GM23338 (cell line): ENCODE measurements at regions not wholly inside any gene's neighbourhood (a gene's known extent, or its start where the extent isn't known, plus 50 kb on each side); places are given as distances from the start of the nearest gene placed in this dataset.

Source experiments
- ATAC-seq: fragments of 200-7000 bp; cut with Tn5 transposase; 3 replicates; pipeline ENCODE4 v1.9.1; 2020
- DNase-seq: peaks from one replicate; pipeline ENCODE4 v3.0.0-alpha.2; 2015; ENCODE audit warnings: low spot score
- H2AFZ ChIP-seq: fragments of 200-600 bp; sonication (generic); 2 replicates; pipeline ENCODE4 v1.8.0; 2016; ENCODE audit warnings: antibody characterized with exemption, mild to moderate bottlenecking, moderate library complexity
- H3F3A ChIP-seq: fragments of 200-600 bp; sonication (generic); replicated peaks from 2 replicates; pipeline ENCODE4 v1.8.0; 2017; ENCODE audit warnings: antibody characterized with exemption, mixed run types, low read depth
- H3K27ac ChIP-seq: fragments of 200-600 bp; sonication (generic); 2 replicates; pipeline ENCODE4 v1.6.1; 2016; ENCODE audit warnings: low read depth
- H3K27me3 ChIP-seq: fragments of 200-600 bp; sonication (generic); 2 replicates; pipeline ENCODE4 v1.8.0; 2016; ENCODE audit warnings: mild to moderate bottlenecking, mixed run types, moderate library complexity; ENCODE audit not compliant: insufficient read depth
- H3K36me3 ChIP-seq: fragments of 200-600 bp; sonication (generic); 2 replicates; pipeline ENCODE4 v1.8.0; 2016; ENCODE audit warnings: mild to moderate bottlenecking; ENCODE audit not compliant: insufficient read depth
- H3K4me1 ChIP-seq: fragments of 200-600 bp; sonication (generic); 2 replicates; pipeline ENCODE4 v1.8.0; 2016; ENCODE audit warnings: mild to moderate bottlenecking, moderate library complexity; ENCODE audit not compliant: insufficient read depth
- H3K4me2 ChIP-seq: fragments of 200-600 bp; sonication (generic); 2 replicates; pipeline ENCODE4 v1.7.1; 2017; ENCODE audit warnings: mixed run types
- H3K4me3 ChIP-seq: fragments of 200-600 bp; sonication (generic); 2 replicates; pipeline ENCODE4 v1.6.1; 2016; ENCODE audit warnings: mixed run types
- H3K79me2 ChIP-seq: fragments of 200-600 bp; sonication (generic); replicated peaks from 2 replicates; pipeline ENCODE4 v1.8.0; 2017; ENCODE audit warnings: mild to moderate bottlenecking; ENCODE audit not compliant: insufficient read depth
- H3K9me2 ChIP-seq: fragments of 200-600 bp; sonication (generic); 2 replicates; pipeline ENCODE4 v1.8.0; 2017; ENCODE audit not compliant: insufficient read depth
- H4K20me1 ChIP-seq: fragments of 200-600 bp; sonication (generic); replicated peaks from 2 replicates; pipeline ENCODE4 v1.8.0; 2017; ENCODE audit warnings: mild to moderate bottlenecking; ENCODE audit not compliant: insufficient read depth
- H3K27ac Mint-ChIP-seq: 2 replicates; pipeline ENCODE4 v1.8.0; 2020; ENCODE audit warnings: inconsistent platforms, mild to moderate bottlenecking, moderate library complexity, mixed read lengths
- H3K27me3 Mint-ChIP-seq: 3 replicates; pipeline ENCODE4 v1.8.0; 2022; ENCODE audit warnings: low read depth, mild to moderate bottlenecking, moderate library complexity, mixed read lengths, inconsistent platforms; ENCODE audit not compliant: insufficient read depth, poor library complexity
- H3K36me3 Mint-ChIP-seq: 3 replicates; pipeline ENCODE4 v1.8.0; 2021; ENCODE audit warnings: low read depth, mild to moderate bottlenecking, inconsistent platforms, moderate library complexity, mixed read lengths
- H3K4me1 Mint-ChIP-seq: 3 replicates; pipeline ENCODE4 v1.8.0; 2020; ENCODE audit warnings: mild to moderate bottlenecking, inconsistent platforms, mixed read lengths
- H3K4me3 Mint-ChIP-seq: 3 replicates; pipeline ENCODE4 v1.8.0; 2021; ENCODE audit warnings: moderate library complexity, mild to moderate bottlenecking, inconsistent platforms, mixed read lengths
- H3K9me3 Mint-ChIP-seq: 3 replicates; pipeline ENCODE4 v1.8.0; 2020; ENCODE audit warnings: moderate library complexity, mild to moderate bottlenecking, inconsistent platforms, mixed read lengths
- CREB1 ChIP-seq: fragments of 250-450 bp; sonication (Bioruptor Pico); IDR thresholded peaks from 2 replicates; pipeline ENCODE4 v1.5.0; 2020; ENCODE audit warnings: low read depth, mild to moderate bottlenecking, moderate library complexity
- CTCF ChIP-seq, 2 experiments: fragments of 200-600 bp in 1 of 2; sonication (generic) in 1 of 2; conservative IDR thresholded peaks; 2 replicates each; pipeline versions ENCODE4 v1.5.1 to v1.6.1; 2016 to 2017; ENCODE audit warnings: antibody characterized with exemption in 2 of 2, low read depth in 2 of 2, mild to moderate bottlenecking in 2 of 2, moderate library complexity in 1 of 2
- ETS1 ChIP-seq: IDR thresholded peaks from 2 replicates; pipeline ENCODE4 v1.6.1; 2016; ENCODE audit warnings: antibody characterized with exemption
- EZH2 ChIP-seq: fragments of 200-600 bp; sonication (generic); IDR thresholded peaks from one replicate; pipeline ENCODE4 v1.8.0; 2017; ENCODE audit warnings: antibody characterized with exemption, mild to moderate bottlenecking, low read depth; ENCODE audit not compliant: unreplicated experiment
- EZH2phosphoT487 ChIP-seq: fragments of 200-600 bp; sonication (generic); IDR thresholded peaks from one replicate; pipeline ENCODE4 v1.8.1; 2018; ENCODE audit warnings: antibody characterized with exemption; ENCODE audit not compliant: unreplicated experiment
- JUNB ChIP-seq: IDR thresholded peaks from one replicate; pipeline ENCODE4 v1.6.1; 2016; ENCODE audit warnings: antibody characterized with exemption; ENCODE audit not compliant: unreplicated experiment
- NANOG ChIP-seq: IDR thresholded peaks from 2 replicates; pipeline ENCODE4 v1.6.1; 2016; ENCODE audit warnings: antibody characterized with exemption, borderline replicate concordance
- REST ChIP-seq: IDR thresholded peaks from one replicate; pipeline ENCODE4 v1.6.1; 2018; ENCODE audit warnings: antibody characterized with exemption; ENCODE audit not compliant: unreplicated experiment
- STAT1 ChIP-seq: IDR thresholded peaks from one replicate; pipeline ENCODE4 v1.6.1; 2016; ENCODE audit warnings: antibody characterized with exemption; ENCODE audit not compliant: unreplicated experiment
- ZNF114 ChIP-seq: fragments of 250-450 bp; sonication (Bioruptor Pico); IDR thresholded peaks from 2 replicates; pipeline ENCODE4 v1.5.0; 2020; ENCODE audit warnings: mild to moderate bottlenecking, moderate library complexity
- ZNF331 ChIP-seq: fragments of 250-450 bp; sonication (Bioruptor Pico); IDR thresholded peaks from 2 replicates; pipeline ENCODE4 v1.5.0; 2020; ENCODE audit warnings: low read depth, mild to moderate bottlenecking, moderate library complexity

- Histone ChIP-seq H3K4me3 (no peak overlapping the region), H3K27ac (no peak overlapping the region), H3K36me3 (no peaks in the 10 kb centered on the region), H3K4me1 (peaks cover 19% of the 10 kb centered on the region), H3F3A (0 out of 2 replicates have a peak, but pooled peaks cover 4% of the 10 kb centered on the region), H3K79me2 (no peaks in the 10 kb centered on the region), H2AFZ (no peak overlapping the region), H3K27me3 (no peaks in the 10 kb centered on the region), H3K9me2 (peaks cover 5% of the 10 kb centered on the region; the same call in 1 of the 2 replicates), H3K4me2 (no peak overlapping the region), H4K20me1 (no peaks in the 10 kb centered on the region)
- TF ChIP-seq ETS1 (no peak), STAT1 (no peak), EZH2 (no peak), NANOG (no peak), EZH2phosphoT487 (no peak), REST (no peak), CREB1 (CRISPR knock-in tag) (no peak), JUNB (no peak)
- Mint-ChIP-seq H3K4me3 (no peak overlapping the region), H3K4me1 (peaks cover 47% of the 10 kb centered on the region), H3K36me3 (no peaks in the 10 kb centered on the region), H3K27ac (no peak overlapping the region), H3K9me3 (no peaks in the 10 kb centered on the region), H3K27me3 (peaks cover 33% of the 10 kb centered on the region)
- ATAC-seq (no peak), DNase-seq (no peak)
These were observed 154.8 kb upstream of the TNRC6C start for GRCh38 chr17:77803726-77804125.

GRCh38 chr17:77804796-77805426 is 153.6 kb upstream of the TNRC6C start:
- Histone ChIP-seq H4K20me1 (no peaks in the 10 kb centered on the region), H3F3A (0 out of 2 replicates have a peak, but pooled peaks cover 4% of the 10 kb centered on the region), H3K79me2 (no peaks in the 10 kb centered on the region), H3K9me2 (peaks cover 11% of the 10 kb centered on the region), H3K4me3 (no peak overlapping the region), H3K27me3 (no peaks in the 10 kb centered on the region), H3K36me3 (no peaks in the 10 kb centered on the region), H3K4me1 (peaks cover 19% of the 10 kb centered on the region), H2AFZ (no peak overlapping the region), H3K27ac (no peak overlapping the region), H3K4me2 (no peak overlapping the region)
- DNase-seq (no peak), ATAC-seq (no peak)
- H3K4me3 Mint-ChIP-seq = no peak overlapping the region
- H3K27ac Mint-ChIP-seq = no peak overlapping the region
- no peaks in the 10 kb centered on the region for H3K9me3 Mint-ChIP-seq
- H3K36me3 Mint-ChIP-seq = no peaks in the 10 kb centered on the region
- peaks cover 43% of the 10 kb centered on the region for H3K4me1 Mint-ChIP-seq
- peaks cover 30% of the 10 kb centered on the region for H3K27me3 Mint-ChIP-seq
- TF ChIP-seq REST (no peak), CTCF (conservative IDR thresholded peaks at IDR 0.05; ENCODE audit: low read depth in 2 of 2) (no peak), CREB1 (CRISPR knock-in tag) (no peak), ZNF331 (CRISPR knock-in tag) (no peak), ZNF114 (CRISPR knock-in tag) (no peak)
